ENCODE measurements at regions not wholly inside any gene's neighbourhood (a gene's known extent, or its start where the extent isn't known, plus 50 kb on each side); places are given as distances from the start of the nearest gene placed in this dataset.

- Histone ChIP-seq H3K4me1 (ENCODE audit: low read length) (no peaks in the 10 kb centered on the region), H4K20me1 (ENCODE audit: insufficient read depth, low read length) (no peaks in the 10 kb centered on the region), H3K79me2 (ENCODE audit: low read length) (no peaks in the 10 kb centered on the region), H3K27me3 (replicated peaks; ENCODE audit: insufficient read depth, low read length) (no peaks in the 10 kb centered on the region), H3K9me2 (replicated peaks; ENCODE audit: insufficient read depth, low read length) (no peaks in the 10 kb centered on the region), H3K9ac (ENCODE audit: low read length) (no peak overlapping the region), H3K4me3 (ENCODE audit: low read length) (no peak overlapping the region), H2AFZ (ENCODE audit: low read length) (no peak overlapping the region), H3F3A (ENCODE audit: insufficient read depth, low read length) (no peaks in the 10 kb centered on the region), H3K9me3 (replicated peaks; ENCODE audit: insufficient read depth, low read length) (no peaks in the 10 kb centered on the region), H3K27ac (ENCODE audit: low read length) (no peak overlapping the region), H3K36me3 (replicated peaks; ENCODE audit: insufficient read depth, low read length) (no peaks in the 10 kb centered on the region), H3K4me2 (ENCODE audit: low read depth, low read length) (no peak overlapping the region)
- TF ChIP-seq CTCF (IDR thresholded peaks at IDR 0.05; ENCODE audit: low read length), result no peak
- TF ChIP-seq EZH2 (optimal IDR thresholded peaks at IDR 0.05; ENCODE audit: low read depth, low read length), result no peak
- TF ChIP-seq EZH2phosphoT487 (IDR thresholded peaks at IDR 0.05; ENCODE audit: low read length), result no peak
- DNase-seq, result no peak
Observed at GRCh38 chr17:33602981-33603380, 309.9 kb upstream of the ASIC2 start.

- Histone ChIP-seq H3K9me2 (replicated peaks; ENCODE audit: insufficient read depth, low read length) (no peaks in the 10 kb centered on the region), H3F3A (ENCODE audit: insufficient read depth, low read length) (no peaks in the 10 kb centered on the region), H4K20me1 (ENCODE audit: insufficient read depth, low read length) (no peaks in the 10 kb centered on the region), H3K9me3 (replicated peaks; ENCODE audit: insufficient read depth, low read length) (no peaks in the 10 kb centered on the region), H3K27ac (ENCODE audit: low read length) (no peak overlapping the region), H3K4me3 (ENCODE audit: low read length) (no peak overlapping the region), H2AFZ (ENCODE audit: low read length) (no peak overlapping the region), H3K27me3 (replicated peaks; ENCODE audit: insufficient read depth, low read length) (no peaks in the 10 kb centered on the region), H3K4me2 (ENCODE audit: low read depth, low read length) (no peak overlapping the region), H3K9ac (ENCODE audit: low read length) (no peak overlapping the region), H3K79me2 (ENCODE audit: low read length) (no peaks in the 10 kb centered on the region), H3K4me1 (ENCODE audit: low read length) (no peaks in the 10 kb centered on the region), H3K36me3 (replicated peaks; ENCODE audit: insufficient read depth, low read length) (no peaks in the 10 kb centered on the region)
- TF ChIP-seq CTCF (IDR thresholded peaks at IDR 0.05; ENCODE audit: low read length), result no peak
- TF ChIP-seq EZH2 (optimal IDR thresholded peaks at IDR 0.05; ENCODE audit: low read depth, low read length), result no peak
- TF ChIP-seq EZH2phosphoT487 (IDR thresholded peaks at IDR 0.05; ENCODE audit: low read length), result no peak
- no peak for DNase-seq
Observed at GRCh38 chr17:33603789-33604188, 310.7 kb upstream of the ASIC2 start.

DNA sequence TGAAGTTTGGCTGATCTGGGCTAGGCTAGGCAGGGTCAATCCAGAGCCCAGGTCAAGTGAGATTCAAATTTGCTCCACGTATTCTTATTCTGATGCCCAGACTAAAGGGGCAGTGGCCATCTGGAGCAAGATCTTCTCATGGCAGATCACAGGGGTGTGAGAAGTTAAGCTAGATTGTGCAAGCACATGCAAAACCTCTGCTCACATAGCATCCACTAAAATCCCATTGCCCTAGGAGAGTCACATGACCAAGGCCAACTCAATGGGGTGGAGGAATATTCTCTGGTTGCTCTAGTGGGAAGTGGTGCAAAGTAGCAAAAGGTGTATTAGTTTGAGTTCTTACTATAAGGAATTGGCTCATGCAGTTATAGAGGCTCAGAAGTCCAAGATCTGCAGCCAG is 318.4 kb upstream of the ASIC2 start:
- H4K20me1 ChIP-seq (ENCODE audit: insufficient read depth, low read length), result no peaks in the 10 kb centered on the region
- no peak for TF ChIP-seq EZH2phosphoT487 (IDR thresholded peaks at IDR 0.05; ENCODE audit: low read length)
- TF ChIP-seq EZH2 (optimal IDR thresholded peaks at IDR 0.05; ENCODE audit: low read depth, low read length), result no peak
- no peak for TF ChIP-seq CTCF (IDR thresholded peaks at IDR 0.05; ENCODE audit: low read length)
- H3K36me3 ChIP-seq (replicated peaks; ENCODE audit: insufficient read depth, low read length), result no peaks in the 10 kb centered on the region
- H3K4me2 ChIP-seq (ENCODE audit: low read depth, low read length), result no peak overlapping the region
- H3K9me3 ChIP-seq (replicated peaks; ENCODE audit: insufficient read depth, low read length), result no peaks in the 10 kb centered on the region
- DNase-seq, result no peak
- no peaks in the 10 kb centered on the region for H3K9me2 ChIP-seq (replicated peaks; ENCODE audit: insufficient read depth, low read length)
- H3F3A ChIP-seq (ENCODE audit: insufficient read depth, low read length), result no peaks in the 10 kb centered on the region
- no peaks in the 10 kb centered on the region for H3K27me3 ChIP-seq (replicated peaks; ENCODE audit: insufficient read depth, low read length)
- H3K79me2 ChIP-seq (ENCODE audit: low read length), result no peaks in the 10 kb centered on the region
- no peak overlapping the region for H3K4me3 ChIP-seq (ENCODE audit: low read length)
- no peak overlapping the region for H2AFZ ChIP-seq (ENCODE audit: low read length)
- no peaks in the 10 kb centered on the region for H3K4me1 ChIP-seq (ENCODE audit: low read length)
- no peak overlapping the region for H3K27ac ChIP-seq (ENCODE audit: low read length)
- H3K9ac ChIP-seq (ENCODE audit: low read length), result no peak overlapping the region

Measured in MM.1S (cell line).